ENCODE measurements at regions not wholly inside any gene's neighbourhood (a gene's known extent, or its start where the extent isn't known, plus 50 kb on each side); places are given as distances from the start of the nearest gene placed in this dataset.

- Histone ChIP-seq H3K4me3 (ENCODE audit: low read length) (no peak overlapping the region), H3K9me3 (ENCODE audit: control insufficient read depth, insufficient read depth, low read length) (no peaks in the 10 kb centered on the region), H3K27me3 (ENCODE audit: control insufficient read depth, insufficient read depth, low read length) (peaks cover 2% of the 10 kb centered on the region), H3K36me3 (ENCODE audit: control insufficient read depth, insufficient read depth, low read length) (no peaks in the 10 kb centered on the region), H3K4me1 (ENCODE audit: control insufficient read depth, insufficient read depth, low read length) (no peaks in the 10 kb centered on the region), H3K27ac (ENCODE audit: low read length) (no peak overlapping the region)
- no peaks in the 10 kb centered on the region for H3K36me3 Mint-ChIP-seq
- no peak for ATAC-seq
- H3K27ac Mint-ChIP-seq, result no peak overlapping the region
- intact Hi-C loops (cut with micrococcal nuclease), result no loop called here
- no peaks in the 10 kb centered on the region for H3K4me1 Mint-ChIP-seq
- DNase-seq, result no peak
- peaks cover 5 to 10% of the 10 kb centered on the region in 2 donors for H3K27me3 Mint-ChIP-seq (ENCODE audit: low read depth in 2 of 2)
- 77% methylated on average over 3 of the region's 3 CpGs for WGBS (ENCODE audit: insufficient coverage)
- no peak overlapping the region for H3K4me3 Mint-ChIP-seq
- H3K9me3 Mint-ChIP-seq, result no peaks in the 10 kb centered on the region
- TF ChIP-seq CTCF (IDR thresholded peaks at IDR 0.05), result no peak
Observed at GRCh38 chr16:80459331-80459777, 81.4 kb upstream of the DYNLRB2 start.

- Mint-ChIP-seq H3K4me3 (no peak overlapping the region), H3K27ac (no peak overlapping the region), H3K4me1 (no peaks in the 10 kb centered on the region), H3K9me3 (no peaks in the 10 kb centered on the region), H3K36me3 (no peaks in the 10 kb centered on the region), H3K27me3 (ENCODE audit: low read depth in 2 of 2) (peaks cover 5% of the 10 kb centered on the region in 2 donors)
- intact Hi-C loops (cut with micrococcal nuclease), result no loop called here
- Histone ChIP-seq H3K36me3 (ENCODE audit: control insufficient read depth, insufficient read depth, low read length) (no peaks in the 10 kb centered on the region), H3K4me3 (ENCODE audit: low read length) (no peak overlapping the region), H3K27me3 (ENCODE audit: control insufficient read depth, insufficient read depth, low read length) (peaks cover 2% of the 10 kb centered on the region), H3K9me3 (ENCODE audit: control insufficient read depth, insufficient read depth, low read length) (no peaks in the 10 kb centered on the region), H3K4me1 (ENCODE audit: control insufficient read depth, insufficient read depth, low read length) (no peaks in the 10 kb centered on the region), H3K27ac (ENCODE audit: low read length) (no peak overlapping the region)
- 38% methylated on average over 1 of the region's 1 CpG for WGBS (ENCODE audit: insufficient coverage)
- no peak for TF ChIP-seq CTCF (IDR thresholded peaks at IDR 0.05)
- DNase-seq (no peak), ATAC-seq (no peak)
Observed at GRCh38 chr16:80457871-80458270, 82.9 kb upstream of the DYNLRB2 start.

- peaks cover 2% of the 10 kb centered on the region for H3K27me3 ChIP-seq (ENCODE audit: control insufficient read depth, insufficient read depth, low read length)
- Mint-ChIP-seq H3K9me3 (no peaks in the 10 kb centered on the region), H3K27ac (no peak overlapping the region), H3K4me3 (no peak overlapping the region), H3K27me3 (ENCODE audit: low read depth in 2 of 2) (peaks cover 3 to 12% of the 10 kb centered on the region in 2 donors), H3K36me3 (no peaks in the 10 kb centered on the region), H3K4me1 (no peaks in the 10 kb centered on the region)
- ATAC-seq (no peak), DNase-seq (no peak)
- H3K9me3 ChIP-seq (ENCODE audit: control insufficient read depth, insufficient read depth, low read length), result no peaks in the 10 kb centered on the region
- H3K36me3 ChIP-seq (ENCODE audit: control insufficient read depth, insufficient read depth, low read length), result no peaks in the 10 kb centered on the region
- WGBS (ENCODE audit: insufficient coverage), result 88% methylated on average over 2 of the region's 2 CpGs
- H3K4me3 ChIP-seq (ENCODE audit: low read length), result no peak overlapping the region
- no peak for TF ChIP-seq CTCF (IDR thresholded peaks at IDR 0.05)
- no peaks in the 10 kb centered on the region for H3K4me1 ChIP-seq (ENCODE audit: control insufficient read depth, insufficient read depth, low read length)
- no peak overlapping the region for H3K27ac ChIP-seq (ENCODE audit: low read length)
- intact Hi-C loops (cut with micrococcal nuclease), result no loop called here
Observed at GRCh38 chr16:80454802-80455201, 86.0 kb upstream of the DYNLRB2 start.

- Mint-ChIP-seq H3K36me3 (no peaks in the 10 kb centered on the region), H3K9me3 (no peaks in the 10 kb centered on the region), H3K27me3 (ENCODE audit: low read depth in 2 of 2) (peaks cover 4 to 7% of the 10 kb centered on the region in 2 donors), H3K27ac (no peak overlapping the region), H3K4me3 (no peak overlapping the region), H3K4me1 (no peaks in the 10 kb centered on the region)
- Histone ChIP-seq H3K4me3 (ENCODE audit: low read length) (no peak overlapping the region), H3K27ac (ENCODE audit: low read length) (no peak overlapping the region), H3K36me3 (ENCODE audit: control insufficient read depth, insufficient read depth, low read length) (no peaks in the 10 kb centered on the region), H3K9me3 (ENCODE audit: control insufficient read depth, insufficient read depth, low read length) (no peaks in the 10 kb centered on the region), H3K4me1 (ENCODE audit: control insufficient read depth, insufficient read depth, low read length) (no peaks in the 10 kb centered on the region), H3K27me3 (ENCODE audit: control insufficient read depth, insufficient read depth, low read length) (no peaks in the 10 kb centered on the region)
- TF ChIP-seq CTCF (IDR thresholded peaks at IDR 0.05), result no peak
- intact Hi-C loops (cut with micrococcal nuclease), result no loop called here
- DNase-seq (no peak), ATAC-seq (no peak)
- WGBS (ENCODE audit: insufficient coverage), result 76% methylated on average over 8 of the region's 8 CpGs
Observed at GRCh38 chr16:80449392-80449791, 91.4 kb upstream of the DYNLRB2 start.
